GM23248 (cell line): ENCODE measurements at regions not wholly inside any gene's neighbourhood (a gene's known extent, or its start where the extent isn't known, plus 50 kb on each side); places are given as distances from the start of the nearest gene placed in this dataset.

Experiments used
- DNase-seq: peaks from one replicate; pipeline ENCODE4 v3.0.0-alpha.2; 2015
- H2AFZ ChIP-seq: fragments of 200-600 bp; sonication (generic); 2 replicates; pipeline ENCODE4 v1.6.1; 2016; ENCODE audit warnings: antibody characterized with exemption
- H3F3A ChIP-seq: fragments of 200-600 bp; sonication (generic); 2 replicates; pipeline ENCODE4 v1.6.1; 2016; ENCODE audit warnings: mild to moderate bottlenecking, antibody characterized with exemption, mixed run types; ENCODE audit not compliant: insufficient read depth
- H3K27ac ChIP-seq: fragments of 200-600 bp; sonication (generic); 2 replicates; pipeline ENCODE4 v1.5.1; 2016; ENCODE audit warnings: mild to moderate bottlenecking
- H3K27me3 ChIP-seq: fragments of 200-600 bp; sonication (generic); replicated peaks from 2 replicates; pipeline ENCODE4 v1.6.1; 2016; ENCODE audit warnings: mild to moderate bottlenecking; ENCODE audit not compliant: insufficient read depth
- H3K36me3 ChIP-seq: fragments of 200-600 bp; sonication (generic); 2 replicates; pipeline ENCODE4 v1.6.1; 2016; ENCODE audit warnings: low read depth, mild to moderate bottlenecking
- H3K4me1 ChIP-seq: fragments of 200-600 bp; sonication (generic); 2 replicates; pipeline ENCODE4 v1.6.1; 2016; ENCODE audit warnings: mild to moderate bottlenecking; ENCODE audit not compliant: insufficient read depth
- H3K4me2 ChIP-seq: fragments of 200-600 bp; sonication (generic); one replicate; pipeline ENCODE4 v1.6.1; 2016; ENCODE audit warnings: mild to moderate bottlenecking; ENCODE audit not compliant: unreplicated experiment
- H3K4me3 ChIP-seq: fragments of 200-600 bp; sonication (generic); 2 replicates; pipeline ENCODE4 v1.5.1; 2016; ENCODE audit warnings: mild to moderate bottlenecking
- H3K79me2 ChIP-seq: fragments of 200-600 bp; sonication (generic); 2 replicates; pipeline ENCODE4 v1.6.1; 2016; ENCODE audit warnings: mild to moderate bottlenecking; ENCODE audit not compliant: insufficient read depth
- H3K9ac ChIP-seq: fragments of 200-600 bp; sonication (generic); 2 replicates; pipeline ENCODE4 v1.6.1; 2016; ENCODE audit warnings: mild to moderate bottlenecking
- H3K9me2 ChIP-seq: fragments of 200-600 bp; sonication (generic); 2 replicates; pipeline ENCODE4 v1.6.1; 2016; ENCODE audit warnings: mixed run types, mild to moderate bottlenecking, moderate library complexity; ENCODE audit not compliant: insufficient read depth
- H3K9me3 ChIP-seq: fragments of 200-600 bp; sonication (generic); one replicate; pipeline ENCODE4 v1.6.1; 2017; ENCODE audit warnings: low read depth
- H4K20me1 ChIP-seq: fragments of 200-600 bp; sonication (generic); 2 replicates; pipeline ENCODE4 v1.6.0; 2016; ENCODE audit not compliant: insufficient read depth
- EZH2 ChIP-seq: fragments of 200-600 bp; sonication (generic); IDR thresholded peaks from 2 replicates; pipeline ENCODE4 v1.6.1; 2018; ENCODE audit warnings: antibody characterized with exemption, mild to moderate bottlenecking; ENCODE audit not compliant: insufficient read depth, poor library complexity, severe bottlenecking
- EZH2phosphoT487 ChIP-seq: fragments of 200-600 bp; sonication (generic); IDR thresholded peaks from 2 replicates; pipeline ENCODE4 v1.6.1; 2018; ENCODE audit warnings: antibody characterized with exemption, moderate library complexity, mild to moderate bottlenecking, low read depth; ENCODE audit not compliant: insufficient read depth
- WGBS, 2 experiments: methylation state at CpG; one replicate each; pipeline ENCODE4 v1.1.6; 2015 to 2017; ENCODE audit warnings: low lambda C conversion rate in 2 of 2, low coverage in 1 of 2; ENCODE audit errors: missing lambda C conversion rate in 2 of 2; 5-methylcytosine and 5-hydroxymethylcytosine counted together
- in situ Hi-C: fragments of 300-500 bp; cut with MboI; formaldehyde crosslinking; loops from 2 replicates; pipeline ENCODE4 v1.15.0; 2020

GRCh38 chr3:107062787-107063186 is 314.5 kb upstream of the CCDC54 start:
- 63 to 77% methylated on average over 2 of the region's 2 CpGs for WGBS, 2 experiments
- Histone ChIP-seq H3F3A (peaks cover 32% of the 10 kb centered on the region), H3K4me3 (no peak overlapping the region), H3K4me2 (peak overlapping the region; percentile 45), H3K9me2 (no peaks in the 10 kb centered on the region), H3K9ac (no peak overlapping the region), H3K9me3 (no peaks in the 10 kb centered on the region), H3K4me1 (peaks cover 49% of the 10 kb centered on the region), H4K20me1 (no peaks in the 10 kb centered on the region), H3K36me3 (no peaks in the 10 kb centered on the region), H3K27me3 (no peaks in the 10 kb centered on the region), H3K79me2 (no peaks in the 10 kb centered on the region), H2AFZ (peak overlapping the region; percentile 42), H3K27ac (peak overlapping the region; percentile 52)
- no peak for DNase-seq
- TF ChIP-seq EZH2phosphoT487 = no peak
- no peak for TF ChIP-seq EZH2
- in situ Hi-C loops = loop anchor here (25.0 kb wide), 1 partner anchor 1375 kb away; no protein-coding TSS in a partner anchor

GRCh38 chr3:107063351-107063750 is 313.9 kb upstream of the CCDC54 start:
- H3K36me3 ChIP-seq = no peaks in the 10 kb centered on the region
- DNase-seq = peak; percentile 41
- WGBS, 2 experiments = 51 to 52% methylated on average over 5 of the region's 5 CpGs
- no peaks in the 10 kb centered on the region for H3K79me2 ChIP-seq
- peak overlapping the region; percentile 42 for H2AFZ ChIP-seq
- H3K9me2 ChIP-seq = no peaks in the 10 kb centered on the region
- H3K4me3 ChIP-seq = no peak overlapping the region
- H4K20me1 ChIP-seq = no peaks in the 10 kb centered on the region
- TF ChIP-seq EZH2 (no peak), EZH2phosphoT487 (no peak)
- no peaks in the 10 kb centered on the region for H3K9me3 ChIP-seq
- H3K9ac ChIP-seq = no peak overlapping the region
- peak overlapping the region; percentile 10 for H3K4me2 ChIP-seq
- H3K27me3 ChIP-seq = no peaks in the 10 kb centered on the region
- peaks cover 52% of the 10 kb centered on the region for H3K4me1 ChIP-seq
- peaks cover 35% of the 10 kb centered on the region for H3F3A ChIP-seq
- peak overlapping the region; percentile 52 for H3K27ac ChIP-seq
- in situ Hi-C loops = loop anchor here (25.0 kb wide), 1 partner anchor 1376 kb away; no protein-coding TSS in a partner anchor

- Histone ChIP-seq H3K9ac (peak overlapping the region; percentile 17; the same call in 1 of the 2 replicates), H2AFZ (peak overlapping the region; percentile 76), H3K4me3 (no peak overlapping the region), H3K27me3 (no peaks in the 10 kb centered on the region), H3K4me2 (peak overlapping the region; percentile 50), H3F3A (peaks cover 45% of the 10 kb centered on the region), H3K36me3 (no peaks in the 10 kb centered on the region), H3K9me2 (no peaks in the 10 kb centered on the region), H3K9me3 (no peaks in the 10 kb centered on the region), H3K79me2 (no peaks in the 10 kb centered on the region), H3K4me1 (peaks cover 63% of the 10 kb centered on the region), H3K27ac (peak overlapping the region; percentile 52), H4K20me1 (no peaks in the 10 kb centered on the region)
- no peak for TF ChIP-seq EZH2phosphoT487
- no peak for TF ChIP-seq EZH2
- in situ Hi-C loops = loop anchor here (25.0 kb wide), 1 partner anchor 1377 kb away; no protein-coding TSS in a partner anchor
- 21% methylated on average over 9 of the region's 9 CpGs for WGBS, 2 experiments
- peak; percentile 80 for DNase-seq
These were observed 312.7 kb upstream of the CCDC54 start for GRCh38 chr3:107064405-107065060.

- no peaks in the 10 kb centered on the region for H4K20me1 ChIP-seq
- 50 to 57% methylated on average over 13 of the region's 13 CpGs for WGBS, 2 experiments
- no peaks in the 10 kb centered on the region for H3K27me3 ChIP-seq
- TF ChIP-seq EZH2 = no peak
- no peak for TF ChIP-seq EZH2phosphoT487
- peak overlapping the region; percentile 76 for H2AFZ ChIP-seq
- H3K36me3 ChIP-seq = no peaks in the 10 kb centered on the region
- peaks cover 49% of the 10 kb centered on the region for H3F3A ChIP-seq
- H3K4me3 ChIP-seq = no peak overlapping the region
- H3K79me2 ChIP-seq = no peaks in the 10 kb centered on the region
- peak; percentile 49 for DNase-seq
- H3K4me1 ChIP-seq = peaks cover 66% of the 10 kb centered on the region
- H3K9ac ChIP-seq = 0 out of 2 replicates have a peak overlapping the region, but pooled peaks have one; percentile 13
- H3K9me2 ChIP-seq = no peaks in the 10 kb centered on the region
- peak overlapping the region; percentile 52 for H3K27ac ChIP-seq
- no peaks in the 10 kb centered on the region for H3K9me3 ChIP-seq
- in situ Hi-C loops = loop anchor here (25.0 kb wide), 1 partner anchor 1378 kb away; no protein-coding TSS in a partner anchor
- peak overlapping the region; percentile 50 for H3K4me2 ChIP-seq
These were observed 312.0 kb upstream of the CCDC54 start for GRCh38 chr3:107065094-107065861.
